OCI-LY1 (cell line): ENCODE measurements at regions not wholly inside any gene's neighbourhood (a gene's known extent, or its start where the extent isn't known, plus 50 kb on each side); places are given as distances from the start of the nearest gene placed in this dataset.

ENCODE experiments used
- H2AFZ ChIP-seq: fragments of 200-600 bp; sonication (generic), shearing (Covaris generic); 2 replicates; pipeline ENCODE4 v1.6.0; 2014; ENCODE audit warnings: antibody characterized with exemption, mild to moderate bottlenecking, low read length
- H3F3A ChIP-seq: fragments of 200-600 bp; sonication (generic), shearing (Covaris generic); 2 replicates; pipeline ENCODE4 v1.6.0; 2014; ENCODE audit warnings: mild to moderate bottlenecking, antibody characterized with exemption, low read length, moderate library complexity; ENCODE audit not compliant: insufficient read depth
- H3K27ac ChIP-seq: fragments of 200-600 bp; sonication (generic); 2 replicates; pipeline ENCODE4 v1.5.1; 2014; ENCODE audit warnings: low read length, mixed run types, mild to moderate bottlenecking, low read depth; ENCODE audit not compliant: poor library complexity, severe bottlenecking
- H3K27me3 ChIP-seq: fragments of 200-600 bp; sonication (generic); 2 replicates; pipeline ENCODE4 v1.6.0; 2014; ENCODE audit warnings: antibody characterized with exemption, mild to moderate bottlenecking, low read length, moderate library complexity; ENCODE audit not compliant: insufficient read depth
- H3K36me3 ChIP-seq: fragments of 200-600 bp; sonication (generic); 2 replicates; pipeline ENCODE4 v1.6.1; 2014; ENCODE audit warnings: mild to moderate bottlenecking, antibody characterized with exemption, low read length, moderate library complexity, mixed read lengths; ENCODE audit not compliant: insufficient read depth
- H3K4me1 ChIP-seq: fragments of 200-600 bp; sonication (generic); 2 replicates; pipeline ENCODE4 v1.5.1; 2014; ENCODE audit warnings: mild to moderate bottlenecking, low read length, moderate library complexity; ENCODE audit not compliant: insufficient read depth, severe bottlenecking
- H3K4me2 ChIP-seq: fragments of 200-600 bp; sonication (generic), shearing (Covaris generic); 2 replicates; pipeline ENCODE4 v1.6.1; 2014; ENCODE audit warnings: low read length
- H3K4me3 ChIP-seq: fragments of 200-600 bp; sonication (generic); 2 replicates; pipeline ENCODE4 v1.5.1; 2014; ENCODE audit warnings: low read length, low read depth, mild to moderate bottlenecking, mixed read lengths; ENCODE audit not compliant: poor library complexity, severe bottlenecking
- H3K79me2 ChIP-seq: fragments of 200-600 bp; shearing (Covaris generic); 2 replicates; pipeline ENCODE4 v1.6.1; 2016; ENCODE audit warnings: mixed run types, low read length, mixed read lengths; ENCODE audit not compliant: insufficient read depth
- H3K9ac ChIP-seq: fragments of 200-600 bp; sonication (generic), shearing (Covaris generic); 2 replicates; pipeline ENCODE4 v1.6.1; 2014; ENCODE audit warnings: mild to moderate bottlenecking, low read length, mixed read lengths
- H3K9me2 ChIP-seq: fragments of 200-600 bp; sonication (generic), shearing (Covaris generic); 2 replicates; pipeline ENCODE4 v1.6.1; 2014; ENCODE audit warnings: low read depth, mild to moderate bottlenecking, low read length, mixed read lengths
- H3K9me3 ChIP-seq: fragments of 200-600 bp; shearing (Covaris generic); 2 replicates; pipeline ENCODE4 v1.6.1; 2014; ENCODE audit warnings: low read length, mixed read lengths
- H4K20me1 ChIP-seq: fragments of 200-600 bp; sonication (generic), shearing (Covaris generic); 2 replicates; pipeline ENCODE4 v1.6.0; 2016; ENCODE audit warnings: mild to moderate bottlenecking, low read length; ENCODE audit not compliant: insufficient read depth
- EZH2 ChIP-seq: fragments of 200-600 bp; sonication (generic), shearing (Covaris generic); IDR thresholded peaks from 2 replicates; pipeline ENCODE4 v1.8.0; 2017; ENCODE audit warnings: borderline replicate concordance, mixed run types, mild to moderate bottlenecking, antibody characterized with exemption, low read length, moderate library complexity, mixed read lengths
- TF ChIP-seq, protein P1 (sequence below): fragments of 200-600 bp; sonication (generic), shearing (Covaris generic); IDR thresholded peaks from 2 replicates; pipeline ENCODE4 v1.5.1; 2017; ENCODE audit warnings: mild to moderate bottlenecking, antibody characterized with exemption, low read length, moderate library complexity, mixed read lengths

DNA sequence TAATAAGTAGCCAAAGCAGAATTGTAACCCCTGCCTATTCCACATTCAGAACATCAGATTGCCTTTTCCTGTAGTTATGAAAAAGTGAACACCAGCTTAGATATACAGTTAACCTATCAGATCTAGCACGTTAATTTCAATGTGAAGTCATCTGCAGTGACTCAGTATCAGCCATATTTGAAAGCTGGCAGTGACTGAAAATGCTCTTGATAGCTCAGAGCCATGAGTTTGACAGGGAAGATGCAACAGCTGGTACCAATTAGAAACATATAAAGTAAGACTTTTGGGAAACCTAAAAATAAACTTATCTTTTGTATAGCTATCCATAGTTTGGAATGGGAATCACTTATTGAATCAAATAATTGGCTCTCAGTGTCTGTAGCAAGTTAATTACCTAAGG lies 284.1 kb upstream of the NPSR1 start:
- TF ChIP-seq, protein P1, sequence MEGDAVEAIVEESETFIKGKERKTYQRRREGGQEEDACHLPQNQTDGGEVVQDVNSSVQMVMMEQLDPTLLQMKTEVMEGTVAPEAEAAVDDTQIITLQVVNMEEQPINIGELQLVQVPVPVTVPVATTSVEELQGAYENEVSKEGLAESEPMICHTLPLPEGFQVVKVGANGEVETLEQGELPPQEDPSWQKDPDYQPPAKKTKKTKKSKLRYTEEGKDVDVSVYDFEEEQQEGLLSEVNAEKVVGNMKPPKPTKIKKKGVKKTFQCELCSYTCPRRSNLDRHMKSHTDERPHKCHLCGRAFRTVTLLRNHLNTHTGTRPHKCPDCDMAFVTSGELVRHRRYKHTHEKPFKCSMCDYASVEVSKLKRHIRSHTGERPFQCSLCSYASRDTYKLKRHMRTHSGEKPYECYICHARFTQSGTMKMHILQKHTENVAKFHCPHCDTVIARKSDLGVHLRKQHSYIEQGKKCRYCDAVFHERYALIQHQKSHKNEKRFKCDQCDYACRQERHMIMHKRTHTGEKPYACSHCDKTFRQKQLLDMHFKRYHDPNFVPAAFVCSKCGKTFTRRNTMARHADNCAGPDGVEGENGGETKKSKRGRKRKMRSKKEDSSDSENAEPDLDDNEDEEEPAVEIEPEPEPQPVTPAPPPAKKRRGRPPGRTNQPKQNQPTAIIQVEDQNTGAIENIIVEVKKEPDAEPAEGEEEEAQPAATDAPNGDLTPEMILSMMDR = no peak
- TF ChIP-seq EZH2 = no peak
- Histone ChIP-seq H3K9ac (no peak overlapping the region), H3K9me3 (no peaks in the 10 kb centered on the region), H3K79me2 (no peaks in the 10 kb centered on the region), H4K20me1 (no peaks in the 10 kb centered on the region), H3K4me3 (no peak overlapping the region), H2AFZ (no peak overlapping the region), H3K27me3 (no peaks in the 10 kb centered on the region), H3F3A (no peaks in the 10 kb centered on the region), H3K4me2 (no peak overlapping the region), H3K27ac (no peak overlapping the region), H3K4me1 (no peaks in the 10 kb centered on the region), H3K36me3 (no peaks in the 10 kb centered on the region), H3K9me2 (no peaks in the 10 kb centered on the region)

DNA sequence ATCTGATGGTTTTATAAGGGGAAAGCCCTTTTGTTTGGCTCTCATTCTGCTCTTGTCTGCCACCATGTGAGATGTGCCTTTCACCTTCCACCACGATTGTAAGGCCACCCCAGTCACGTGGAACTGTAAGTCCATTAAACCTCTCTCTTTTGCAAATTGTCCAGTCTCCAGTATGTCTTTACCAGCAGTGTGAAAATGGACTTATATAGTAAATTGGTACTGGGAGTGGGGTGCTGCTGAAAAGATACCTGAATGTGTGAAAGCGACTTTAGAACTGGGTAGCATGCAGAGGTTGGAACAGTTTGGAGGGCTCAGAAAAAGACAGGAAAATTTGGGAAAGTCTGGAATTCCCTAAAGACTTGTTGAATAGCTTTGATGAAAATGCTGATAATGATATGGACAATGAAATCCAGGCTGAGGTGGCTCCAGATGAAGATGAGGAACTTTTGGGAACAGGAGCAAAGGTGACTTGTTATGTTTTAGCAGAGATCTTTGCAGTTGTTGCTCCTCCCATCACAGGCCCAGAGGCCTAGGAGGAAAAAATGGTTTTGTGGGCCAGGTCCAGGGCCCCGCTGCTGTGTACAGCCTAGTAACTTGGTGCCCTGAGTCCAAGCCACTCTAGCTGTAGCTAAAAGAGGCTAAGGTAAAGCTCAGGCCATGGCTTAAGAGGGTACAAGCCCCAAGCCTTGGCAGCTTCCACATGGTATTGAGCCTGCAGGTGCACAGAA lies 275.7 kb upstream of the NPSR1 start:
- H3K9me2 ChIP-seq = no peaks in the 10 kb centered on the region
- no peaks in the 10 kb centered on the region for H3K9me3 ChIP-seq
- H3K27ac ChIP-seq = no peak overlapping the region
- no peaks in the 10 kb centered on the region for H3K36me3 ChIP-seq
- no peak overlapping the region for H3K9ac ChIP-seq
- no peaks in the 10 kb centered on the region for H3K4me1 ChIP-seq
- no peaks in the 10 kb centered on the region for H4K20me1 ChIP-seq
- TF ChIP-seq, protein P1 = no peak
- TF ChIP-seq EZH2 = no peak
- H3K4me2 ChIP-seq = no peak overlapping the region
- no peak overlapping the region for H3K4me3 ChIP-seq
- no peak overlapping the region for H2AFZ ChIP-seq
- no peaks in the 10 kb centered on the region for H3F3A ChIP-seq
- no peaks in the 10 kb centered on the region for H3K27me3 ChIP-seq
- no peaks in the 10 kb centered on the region for H3K79me2 ChIP-seq

DNA sequence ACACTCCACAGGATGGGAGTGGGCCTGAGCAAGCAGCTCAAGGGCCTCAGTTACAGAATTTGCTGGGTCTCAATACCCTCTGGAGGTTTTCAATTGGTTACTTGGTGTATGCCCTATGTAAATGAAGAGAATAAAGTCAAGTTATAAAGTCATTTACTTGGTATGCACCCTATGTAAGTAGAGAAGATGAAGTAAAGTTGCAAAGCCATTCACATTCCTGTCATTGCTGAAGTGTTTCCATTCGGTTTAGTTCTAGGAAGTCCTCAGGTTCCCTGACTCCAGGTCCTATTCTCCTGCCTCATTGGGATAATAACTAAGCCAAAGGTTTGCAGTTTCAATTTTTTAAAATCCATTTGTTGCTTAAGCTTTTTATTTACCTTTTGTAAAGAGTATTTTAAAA lies 272.6 kb upstream of the NPSR1 start:
- Histone ChIP-seq H3K27ac (no peak overlapping the region), H2AFZ (no peak overlapping the region), H3K4me1 (no peaks in the 10 kb centered on the region), H3K9me3 (no peaks in the 10 kb centered on the region), H3K9me2 (no peaks in the 10 kb centered on the region), H3F3A (no peaks in the 10 kb centered on the region), H3K27me3 (no peaks in the 10 kb centered on the region), H3K4me2 (no peak overlapping the region), H3K9ac (no peak overlapping the region), H3K79me2 (no peaks in the 10 kb centered on the region), H3K4me3 (no peak overlapping the region), H4K20me1 (no peaks in the 10 kb centered on the region), H3K36me3 (no peaks in the 10 kb centered on the region)
- TF ChIP-seq, protein P1 = no peak
- TF ChIP-seq EZH2 = no peak
